Prostate gland (tissue), 2 donors: ENCODE measurements at regions not wholly inside any gene's neighbourhood (a gene's known extent, or its start where the extent isn't known, plus 50 kb on each side); places are given as distances from the start of the nearest gene placed in this dataset.

Source experiments
- DNase-seq: peaks from one replicate; pipeline ENCODE4 v3.0.0-alpha.2; 2019; ENCODE audit warnings: low spot score
- H3K27ac ChIP-seq, 2 donors: fragments of 200-600 bp; sonication (generic); 2 replicates each; pipeline ENCODE4 v1.5.1; 2017 to 2019
- H3K27me3 ChIP-seq: fragments of 200-600 bp; sonication (generic); replicated peaks from 2 replicates; pipeline ENCODE4 v1.5.1; 2019; ENCODE audit not compliant: insufficient read depth
- H3K36me3 ChIP-seq, 2 donors: fragments of 200-600 bp; sonication (generic); 1 replicate in 1 of 2; 2 replicates in 1 of 2; pipeline versions ENCODE4 v1.5.1 to v1.8.1; 2017 to 2019
- H3K4me1 ChIP-seq: fragments of 200-600 bp; sonication (generic); replicated peaks from 2 replicates; pipeline ENCODE4 v1.5.1; 2019
- H3K4me3 ChIP-seq, 2 donors: fragments of 200-600 bp; sonication (generic); 2 replicates each; pipeline ENCODE4 v1.5.1; 2017 to 2019
- H3K9me3 ChIP-seq: fragments of 200-600 bp; sonication (generic); 2 replicates; pipeline ENCODE4 v1.5.1; 2017
- CTCF ChIP-seq, 4 experiments: fragments of 200-600 bp in 2 of 4; fragments of 450-650 bp in 2 of 4; sonication (generic) in 2 of 4; IDR thresholded peaks; 1 replicate in 3 of 4; 2 replicates in 1 of 4; pipeline ENCODE4 v1.5.1; 2016 to 2019; ENCODE audit warnings: antibody characterized with exemption in 4 of 4, mild to moderate bottlenecking in 2 of 4, moderate library complexity in 2 of 4
- POLR2A ChIP-seq: fragments of 450-650 bp; IDR thresholded peaks from one replicate; pipeline ENCODE4 v1.6.1; 2016; ENCODE audit warnings: antibody characterized with exemption, mild to moderate bottlenecking
- POLR2AphosphoS5 ChIP-seq: sonication (generic); formaldehyde crosslinking; IDR thresholded peaks from one replicate; pipeline ENCODE4 v1.6.1; 2017; ENCODE audit warnings: antibody characterized with exemption
- WGBS: methylation state at CpG from one replicate; pipeline ENCODE4 v1.1.5; 2018; 5-methylcytosine and 5-hydroxymethylcytosine counted together
- intact Hi-C: fragments of 100-400 bp; cut with DNase I; formaldehyde crosslinking; loops from one replicate; pipeline ENCODE4 v1.14.2; 2022

- WGBS = 94% methylated on average over 8 of the region's 8 CpGs
- no peak for DNase-seq
- H3K36me3 ChIP-seq = no peaks in the 10 kb centered on the region
- TF ChIP-seq POLR2AphosphoS5 (no peak), POLR2A (no peak), CTCF (IDR thresholded peaks at IDR 0.05) (no peak)
- no peaks in the 10 kb centered on the region for H3K27me3 ChIP-seq
- no peak overlapping the region for H3K27ac ChIP-seq
- intact Hi-C loops = no loop called here
- H3K4me3 ChIP-seq = no peak overlapping the region
- H3K9me3 ChIP-seq = no peaks in the 10 kb centered on the region
- H3K4me1 ChIP-seq = no peaks in the 10 kb centered on the region
Observed at GRCh38 chr2:15867194-15868171, 72.9 kb upstream of the MYCN start.

GRCh38 chr2:15868186-15868585 is 72.2 kb upstream of the MYCN start:
- no peaks in the 10 kb centered on the region for H3K36me3 ChIP-seq
- H3K9me3 ChIP-seq = no peaks in the 10 kb centered on the region
- WGBS = 91% methylated on average over 1 of the region's 1 CpG

GRCh38 chr2:15868704-15869103 is 71.6 kb upstream of the MYCN start:
- no peak for DNase-seq
- no peak overlapping the region for H3K27ac ChIP-seq
- no peaks in the 10 kb centered on the region for H3K36me3 ChIP-seq
- H3K9me3 ChIP-seq = no peaks in the 10 kb centered on the region
- H3K4me1 ChIP-seq = no peaks in the 10 kb centered on the region
- no peaks in the 10 kb centered on the region for H3K27me3 ChIP-seq
- 94% methylated on average over 2 of the region's 2 CpGs for WGBS
- no peak overlapping the region for H3K4me3 ChIP-seq
- TF ChIP-seq POLR2A (no peak), POLR2AphosphoS5 (no peak), CTCF (IDR thresholded peaks at IDR 0.05) (no peak)
- intact Hi-C loops = no loop called here

More at GRCh38 chr2:15868186-15868585, 72.2 kb upstream of the MYCN start:
- intact Hi-C loops = no loop called here
- Histone ChIP-seq H3K4me1 (no peaks in the 10 kb centered on the region), H3K27ac (no peak overlapping the region), H3K27me3 (no peaks in the 10 kb centered on the region), H3K4me3 (no peak overlapping the region)
- TF ChIP-seq CTCF (IDR thresholded peaks at IDR 0.05) = no peak
- TF ChIP-seq POLR2A = no peak
- no peak for TF ChIP-seq POLR2AphosphoS5
- DNase-seq = no peak

GRCh38 chr2:15869396-15869795 is 71.0 kb upstream of the MYCN start:
- DNase-seq = no peak
- H3K27me3 ChIP-seq = no peaks in the 10 kb centered on the region
- 89% methylated on average over 3 of the region's 3 CpGs for WGBS
- no peaks in the 10 kb centered on the region for H3K4me1 ChIP-seq
- no peaks in the 10 kb centered on the region for H3K36me3 ChIP-seq
- TF ChIP-seq CTCF (IDR thresholded peaks at IDR 0.05) (no peak), POLR2AphosphoS5 (no peak), POLR2A (no peak)
- no peak overlapping the region for H3K27ac ChIP-seq
- no peak overlapping the region for H3K4me3 ChIP-seq
- intact Hi-C loops = no loop called here
- no peaks in the 10 kb centered on the region for H3K9me3 ChIP-seq

- H3K36me3 ChIP-seq = no peaks in the 10 kb centered on the region
- no peak for TF ChIP-seq POLR2A
- no peak for TF ChIP-seq POLR2AphosphoS5
- TF ChIP-seq CTCF (IDR thresholded peaks at IDR 0.05) = no peak
- H3K27ac ChIP-seq = no peak overlapping the region
- 82% methylated on average over 13 of the region's 13 CpGs for WGBS
- no peaks in the 10 kb centered on the region for H3K4me1 ChIP-seq
- no peak for DNase-seq
- no peaks in the 10 kb centered on the region for H3K27me3 ChIP-seq
- intact Hi-C loops = no loop called here
- H3K4me3 ChIP-seq = no peak overlapping the region
- H3K9me3 ChIP-seq = no peaks in the 10 kb centered on the region
Observed at GRCh38 chr2:15869871-15870270, 70.5 kb upstream of the MYCN start.
